A549 (cell line): ENCODE measurements at regions not wholly inside any gene's neighbourhood (a gene's known extent, or its start where the extent isn't known, plus 50 kb on each side); places are given as distances from the start of the nearest gene placed in this dataset.

Experiments
- ATAC-seq, 2 experiments: fragments of 200-7000 bp in 1 of 2; fragments of >200 bp in 1 of 2; cut with Nextera tagmentation in 1 of 2; cut with Tn5 transposase in 1 of 2; 3 replicates each; pipeline versions ENCODE4 v1.8.0 to v1.9.1; 2018 to 2020; ENCODE audit warnings: mild to moderate bottlenecking in 1 of 2, moderate library complexity in 1 of 2
- CTCF ChIA-PET: fragments of 300-600 bp; sonication (Branson Sonifier 250); formaldehyde crosslinking; extraction: SDS; loops from one replicate; lab custom pipeline; 2021; ENCODE audit warnings: antibody characterized with exemption, inconsistent platforms; lab: Yijun Ruan, JAX
- POLR2A ChIA-PET: fragments of 350-600 bp; formaldehyde crosslinking; extraction: SDS; loops from one replicate; lab custom pipeline; 2021; ENCODE audit warnings: antibody characterized with exemption, inconsistent platforms; lab: Yijun Ruan, JAX
- DNase-seq, 2 experiments: peaks; one replicate each; pipeline versions ENCODE4 v3.0.0 to v3.0.0-alpha.2; 2011 to 2016; ENCODE audit warnings: low read depth in 1 of 2, low spot score in 1 of 2
- FAIRE-seq: peaks from 2 replicates; lab custom pipeline; 2011; peaks lifted over from hg19 to GRCh38; lab: Jason Lieb, UNC
- H3K27ac ChIP-seq, 2 experiments: fragments of >200 bp; sonication (Bioruptor Twin); formaldehyde crosslinking; 3 replicates each; pipeline ENCODE4 v1.5.1; 2016 to 2017
- H3K4me1 ChIP-seq: fragments of >200 bp; sonication (Bioruptor Twin); formaldehyde crosslinking; 3 replicates; pipeline ENCODE4 v1.6.1; 2016
- H3K4me2 ChIP-seq: fragments of >200 bp; sonication (Bioruptor Twin); formaldehyde crosslinking; 3 replicates; pipeline ENCODE4 v1.6.1; 2016
- H3K4me3 ChIP-seq: fragments of >200 bp; sonication (Bioruptor Twin); formaldehyde crosslinking; 3 replicates; pipeline ENCODE4 v1.5.1; 2016
- H3K9me3 ChIP-seq: fragments of >200 bp; sonication (Bioruptor Twin); formaldehyde crosslinking; 3 replicates; pipeline ENCODE4 v1.6.1; 2016
- BHLHE40 ChIP-seq: IDR thresholded peaks from 2 replicates; pipeline ENCODE4 v1.6.1; 2012; ENCODE audit warnings: low read depth, low read length, inconsistent platforms
- CHD2 ChIP-seq: fragments of 150-350 bp; IDR thresholded peaks from 2 replicates; pipeline ENCODE4 v1.6.1; 2014; ENCODE audit warnings: low read length; ENCODE audit not compliant: partially characterized antibody
- CHD4 ChIP-seq: fragments of 200-600 bp; sonication (generic); IDR thresholded peaks from 2 replicates; pipeline ENCODE4 v1.6.1; 2016; ENCODE audit warnings: antibody characterized with exemption, mild to moderate bottlenecking, borderline replicate concordance
- EP300 ChIP-seq, 2 experiments: fragments of >200 bp; sonication (Bioruptor Twin); formaldehyde crosslinking; IDR thresholded peaks; 2 replicates in 1 of 2; 3 replicates in 1 of 2; pipeline ENCODE4 v1.6.1; 2016 to 2017
- FOSB ChIP-seq: fragments of 250-450 bp; sonication (Bioruptor Pico); IDR thresholded peaks from 2 replicates; pipeline ENCODE4 v1.5.0; 2020; ENCODE audit warnings: mild to moderate bottlenecking, moderate library complexity
- HEYL ChIP-seq: fragments of 250-450 bp; sonication (Bioruptor Pico); IDR thresholded peaks from 2 replicates; pipeline ENCODE4 v1.8.0; 2021; ENCODE audit warnings: mild to moderate bottlenecking, moderate library complexity
- HOXB5 ChIP-seq: fragments of 250-450 bp; sonication (Bioruptor Pico); IDR thresholded peaks from 2 replicates; pipeline ENCODE4 v1.5.0; 2020; ENCODE audit warnings: mild to moderate bottlenecking, moderate library complexity
- JUN ChIP-seq, 2 experiments: fragments of >200 bp; sonication (Bioruptor Twin); formaldehyde crosslinking; IDR thresholded peaks; 2 replicates in 1 of 2; 3 replicates in 1 of 2; pipeline ENCODE4 v1.6.1; 2016 to 2017
- JUNB ChIP-seq: fragments of >200 bp; sonication (Bioruptor Twin); formaldehyde crosslinking; IDR thresholded peaks from 2 replicates; pipeline ENCODE4 v1.6.1; 2016
- KDM5A ChIP-seq: fragments of 200-600 bp; sonication (generic); IDR thresholded peaks from 2 replicates; pipeline ENCODE4 v1.6.1; 2016; ENCODE audit warnings: antibody characterized with exemption, mild to moderate bottlenecking
- NPAS2 ChIP-seq: fragments of 250-450 bp; sonication (Bioruptor Pico); IDR thresholded peaks from 2 replicates; pipeline ENCODE4 v1.8.0; 2022; ENCODE audit warnings: mild to moderate bottlenecking, moderate library complexity, borderline replicate concordance
- NR3C1 ChIP-seq: fragments of >200 bp; sonication (Bioruptor Twin); formaldehyde crosslinking; IDR thresholded peaks from 3 replicates; pipeline ENCODE4 v1.6.1; 2017
- PHF8 ChIP-seq: fragments of 200-600 bp; sonication (generic); IDR thresholded peaks from 2 replicates; pipeline ENCODE4 v1.6.1; 2016; ENCODE audit warnings: low read depth, mild to moderate bottlenecking, antibody characterized with exemption, moderate library complexity, borderline replicate concordance
- RAD21 ChIP-seq, 2 experiments: fragments of >200 bp in 1 of 2; sonication (Bioruptor Twin) in 1 of 2; formaldehyde crosslinking in 1 of 2; IDR thresholded peaks in 1 of 2; conservative IDR thresholded peaks in 1 of 2; 2 replicates in 1 of 2; 3 replicates in 1 of 2; pipeline ENCODE4 v1.6.1; 2012 to 2018; ENCODE audit warnings: inconsistent platforms in 1 of 2
- RFX5 ChIP-seq: fragments of 450-650 bp; IDR thresholded peaks from 2 replicates; pipeline ENCODE4 v1.7.1; 2014; ENCODE audit warnings: antibody characterized with exemption, mild to moderate bottlenecking, moderate library complexity
- SREBF2 ChIP-seq: fragments of 450-650 bp; IDR thresholded peaks from 2 replicates; pipeline ENCODE4 v1.6.1; 2014; ENCODE audit warnings: mild to moderate bottlenecking, moderate library complexity
- WGBS: methylation state at CpG from one replicate; pipeline ENCODE4 v1.1.6; 2017; ENCODE audit errors: missing lambda C conversion rate; 5-methylcytosine and 5-hydroxymethylcytosine counted together
- TF ChIP-seq, protein P1 (sequence below): IDR thresholded peaks from 2 replicates; pipeline ENCODE4 v1.6.1; 2012; ENCODE audit warnings: low read depth, borderline replicate concordance
- TF ChIP-seq, protein P2 (sequence below): fragments of 250-450 bp; sonication (Bioruptor Pico); IDR thresholded peaks from 2 replicates; pipeline ENCODE4 v1.5.0; 2021; ENCODE audit warnings: mild to moderate bottlenecking, moderate library complexity, borderline replicate concordance
- TF ChIP-seq, protein P3 (sequence below): fragments of 450-650 bp; IDR thresholded peaks from 2 replicates; pipeline ENCODE4 v1.6.1; 2014; ENCODE audit warnings: antibody characterized with exemption
- TF ChIP-seq, protein P4 (sequence below): fragments of >200 bp; sonication (Bioruptor Twin); formaldehyde crosslinking; IDR thresholded peaks from 3 replicates; pipeline ENCODE4 v1.5.1; 2016

DNA sequence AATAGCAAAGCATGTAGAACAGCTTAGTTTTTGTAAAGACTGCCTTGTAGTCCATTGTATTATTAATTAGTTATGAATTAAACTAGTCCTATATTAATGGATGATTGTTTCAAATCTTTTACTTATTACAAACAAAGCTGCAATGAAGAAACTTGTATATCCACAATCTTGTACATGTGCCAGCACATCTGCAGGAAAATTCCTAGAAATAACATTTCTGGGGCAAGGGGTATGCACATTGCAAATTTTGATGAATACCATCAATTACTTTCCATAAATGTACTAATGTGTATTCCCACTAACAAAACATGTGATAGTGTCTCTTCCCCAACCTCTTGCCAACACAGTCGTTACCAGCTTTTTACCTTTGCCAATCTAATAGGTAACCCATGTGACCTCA is 73.6 kb upstream of the AKAP12 start:
- POLR2A ChIA-PET: no interaction called here
- TF ChIP-seq, protein P1, sequence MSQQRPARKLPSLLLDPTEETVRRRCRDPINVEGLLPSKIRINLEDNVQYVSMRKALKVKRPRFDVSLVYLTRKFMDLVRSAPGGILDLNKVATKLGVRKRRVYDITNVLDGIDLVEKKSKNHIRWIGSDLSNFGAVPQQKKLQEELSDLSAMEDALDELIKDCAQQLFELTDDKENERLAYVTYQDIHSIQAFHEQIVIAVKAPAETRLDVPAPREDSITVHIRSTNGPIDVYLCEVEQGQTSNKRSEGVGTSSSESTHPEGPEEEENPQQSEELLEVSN: no peak
- TF ChIP-seq HOXB5 (CRISPR knock-in tag) (no peak), RFX5 (no peak), JUN (IDR thresholded peaks at IDR 0.05) (no peak), NR3C1 (no peak), RAD21 (conservative IDR thresholded peaks at IDR 0.05 in 1 of 2, IDR thresholded peaks at IDR 0.05 in 1 of 2) (no peak), SREBF2 (no peak), BHLHE40 (no peak), HEYL (CRISPR knock-in tag) (no peak), FOSB (no peak), CHD4 (no peak), KDM5A (no peak), CHD2 (no peak), PHF8 (no peak), JUNB (no peak), EP300 (IDR thresholded peaks at IDR 0.05) (no peak)
- TF ChIP-seq, protein P2, sequence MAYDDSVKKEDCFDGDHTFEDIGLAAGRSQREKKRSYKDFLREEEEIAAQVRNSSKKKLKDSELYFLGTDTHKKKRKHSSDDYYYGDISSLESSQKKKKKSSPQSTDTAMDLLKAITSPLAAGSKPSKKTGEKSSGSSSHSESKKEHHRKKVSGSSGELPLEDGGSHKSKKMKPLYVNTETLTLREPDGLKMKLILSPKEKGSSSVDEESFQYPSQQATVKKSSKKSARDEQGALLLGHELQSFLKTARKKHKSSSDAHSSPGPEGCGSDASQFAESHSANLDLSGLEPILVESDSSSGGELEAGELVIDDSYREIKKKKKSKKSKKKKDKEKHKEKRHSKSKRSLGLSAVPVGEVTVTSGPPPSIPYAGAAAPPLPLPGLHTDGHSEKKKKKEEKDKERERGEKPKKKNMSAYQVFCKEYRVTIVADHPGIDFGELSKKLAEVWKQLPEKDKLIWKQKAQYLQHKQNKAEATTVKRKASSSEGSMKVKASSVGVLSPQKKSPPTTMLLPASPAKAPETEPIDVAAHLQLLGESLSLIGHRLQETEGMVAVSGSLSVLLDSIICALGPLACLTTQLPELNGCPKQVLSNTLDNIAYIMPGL (CRISPR knock-in tag): no peak
- TF ChIP-seq, protein P3, sequence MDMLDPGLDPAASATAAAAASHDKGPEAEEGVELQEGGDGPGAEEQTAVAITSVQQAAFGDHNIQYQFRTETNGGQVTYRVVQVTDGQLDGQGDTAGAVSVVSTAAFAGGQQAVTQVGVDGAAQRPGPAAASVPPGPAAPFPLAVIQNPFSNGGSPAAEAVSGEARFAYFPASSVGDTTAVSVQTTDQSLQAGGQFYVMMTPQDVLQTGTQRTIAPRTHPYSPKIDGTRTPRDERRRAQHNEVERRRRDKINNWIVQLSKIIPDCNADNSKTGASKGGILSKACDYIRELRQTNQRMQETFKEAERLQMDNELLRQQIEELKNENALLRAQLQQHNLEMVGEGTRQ: no peak
- TF ChIP-seq, protein P4, sequence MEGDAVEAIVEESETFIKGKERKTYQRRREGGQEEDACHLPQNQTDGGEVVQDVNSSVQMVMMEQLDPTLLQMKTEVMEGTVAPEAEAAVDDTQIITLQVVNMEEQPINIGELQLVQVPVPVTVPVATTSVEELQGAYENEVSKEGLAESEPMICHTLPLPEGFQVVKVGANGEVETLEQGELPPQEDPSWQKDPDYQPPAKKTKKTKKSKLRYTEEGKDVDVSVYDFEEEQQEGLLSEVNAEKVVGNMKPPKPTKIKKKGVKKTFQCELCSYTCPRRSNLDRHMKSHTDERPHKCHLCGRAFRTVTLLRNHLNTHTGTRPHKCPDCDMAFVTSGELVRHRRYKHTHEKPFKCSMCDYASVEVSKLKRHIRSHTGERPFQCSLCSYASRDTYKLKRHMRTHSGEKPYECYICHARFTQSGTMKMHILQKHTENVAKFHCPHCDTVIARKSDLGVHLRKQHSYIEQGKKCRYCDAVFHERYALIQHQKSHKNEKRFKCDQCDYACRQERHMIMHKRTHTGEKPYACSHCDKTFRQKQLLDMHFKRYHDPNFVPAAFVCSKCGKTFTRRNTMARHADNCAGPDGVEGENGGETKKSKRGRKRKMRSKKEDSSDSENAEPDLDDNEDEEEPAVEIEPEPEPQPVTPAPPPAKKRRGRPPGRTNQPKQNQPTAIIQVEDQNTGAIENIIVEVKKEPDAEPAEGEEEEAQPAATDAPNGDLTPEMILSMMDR: no peak
- H3K27ac ChIP-seq: no peak overlapping the region
- H3K9me3 ChIP-seq: no peaks in the 10 kb centered on the region
- CTCF ChIA-PET: no interaction called here
- WGBS: 100% methylated on average over 1 of the region's 1 CpG
- DNase-seq (no peak), FAIRE-seq (no peak), ATAC-seq (no peak)
- no peak overlapping the region for H3K4me2 ChIP-seq
- no peaks in the 10 kb centered on the region for H3K4me1 ChIP-seq
- H3K4me3 ChIP-seq: no peak overlapping the region

DNA sequence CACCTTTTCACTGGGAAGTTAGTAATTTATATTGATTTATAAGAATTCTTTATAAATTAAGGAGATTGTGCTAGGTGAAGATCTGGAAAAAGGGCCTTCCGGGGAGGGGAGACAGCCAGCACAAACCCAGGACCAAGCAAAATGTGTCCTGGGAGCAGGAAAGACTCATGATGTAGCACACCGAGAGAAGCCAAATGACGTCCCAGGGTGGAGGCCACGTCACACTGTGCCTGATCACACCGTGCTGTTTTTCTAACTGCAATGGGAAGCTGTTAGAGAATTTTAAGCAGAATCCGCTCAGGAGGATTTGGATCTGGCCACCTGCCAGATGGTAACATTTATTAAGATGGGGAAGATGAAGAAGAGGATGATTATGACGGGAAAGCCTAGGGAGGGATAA is 72.7 kb upstream of the AKAP12 start:
- no peak overlapping the region for H3K4me2 ChIP-seq
- ChIA-PET CTCF (no interaction called here), POLR2A (no interaction called here)
- WGBS: 88% methylated on average over 7 of the region's 7 CpGs
- H3K4me1 ChIP-seq: no peaks in the 10 kb centered on the region
- no peak overlapping the region for H3K4me3 ChIP-seq
- no peaks in the 10 kb centered on the region for H3K9me3 ChIP-seq
- no peak for DNase-seq
- no peak for FAIRE-seq
- H3K27ac ChIP-seq: no peak overlapping the region
- no peak for TF ChIP-seq EP300 (IDR thresholded peaks at IDR 0.05)
- TF ChIP-seq HEYL (CRISPR knock-in tag): no peak
- no peak for TF ChIP-seq FOSB
- TF ChIP-seq, protein P2 (CRISPR knock-in tag): no peak
- no peak for TF ChIP-seq NPAS2 (CRISPR knock-in tag)
- ATAC-seq: no peak
